Left lung (tissue), 4 donors: ENCODE measurements at regions not wholly inside any gene's neighbourhood (a gene's known extent, or its start where the extent isn't known, plus 50 kb on each side); places are given as distances from the start of the nearest gene placed in this dataset.

Source experiments
- ATAC-seq: fragments of 200-7000 bp; cut with Tn5 transposase; one replicate; pipeline ENCODE4 v1.9.1; 2020; ENCODE audit warnings: moderate library complexity
- DNase-seq, 4 donors: peaks; one replicate each; pipeline ENCODE4 v3.0.0-alpha.2; 2013 to 2020
- H3K27ac ChIP-seq, 2 donors: fragments of 200-600 bp; sonication (generic) in 1 of 2; one replicate each; pipeline versions ENCODE4 v1.5.0 to v1.8.0; 2020 to 2021
- H3K27me3 ChIP-seq, 2 donors: fragments of 200-600 bp; sonication (generic) in 1 of 2; one replicate each; pipeline versions ENCODE4 v1.5.0 to v1.8.0; 2020 to 2021
- H3K36me3 ChIP-seq, 2 donors: fragments of 200-600 bp; sonication (generic) in 1 of 2; one replicate each; pipeline versions ENCODE4 v1.5.0 to v1.8.0; 2020 to 2021
- H3K4me1 ChIP-seq, 2 donors: fragments of 200-600 bp; one replicate each; pipeline ENCODE4 v1.8.0; 2021
- H3K4me3 ChIP-seq, 2 donors: fragments of 200-600 bp; sonication (generic) in 1 of 2; one replicate each; pipeline versions ENCODE4 v1.5.0 to v1.8.0; 2020 to 2021; ENCODE audit warnings: mild to moderate bottlenecking in 1 of 2
- H3K9me3 ChIP-seq, 2 donors: fragments of 200-600 bp; sonication (generic) in 1 of 2; one replicate each; pipeline versions ENCODE4 v1.5.0 to v1.8.0; 2020 to 2021
- intact Hi-C, 2 donors: fragments of 100-400 bp; cut with DNase I; formaldehyde crosslinking; loops; one replicate each; pipeline versions ENCODE4 v1.11.2 to v1.14.2; 2022
- TF ChIP-seq, protein P1 (sequence below), 2 donors: fragments of 200-600 bp; sonication (generic) in 1 of 2; IDR thresholded peaks; one replicate each; pipeline versions ENCODE4 v1.5.0 to v1.8.0; 2021; ENCODE audit warnings: antibody characterized with exemption in 2 of 2
- donor health status: DM: no; HTN: yes; CAD: no.
- donor health status: DM: no; HTN: no; CAD: no.

DNA sequence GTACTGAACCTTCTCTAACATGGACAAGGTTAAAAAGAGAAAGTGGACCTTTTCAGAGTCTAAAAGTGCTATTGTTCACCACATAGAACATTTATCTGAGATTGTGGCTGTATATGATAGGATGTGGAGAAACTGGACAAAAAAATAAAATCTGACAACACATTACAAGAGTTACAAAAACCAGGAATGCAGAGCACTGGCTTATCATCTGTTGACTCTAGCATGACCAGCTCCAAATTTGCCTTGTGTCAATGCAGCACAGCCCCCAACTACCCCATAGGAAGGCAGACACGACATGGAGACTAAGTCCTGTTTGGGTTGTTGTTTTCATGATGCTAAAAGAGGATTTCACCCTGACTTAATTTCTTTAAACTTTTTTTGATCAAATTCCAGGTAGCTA is 436.9 kb upstream of the MARCKS start:
- no peak overlapping the region for H3K27ac ChIP-seq
- DNase-seq = no peak
- TF ChIP-seq, protein P1, sequence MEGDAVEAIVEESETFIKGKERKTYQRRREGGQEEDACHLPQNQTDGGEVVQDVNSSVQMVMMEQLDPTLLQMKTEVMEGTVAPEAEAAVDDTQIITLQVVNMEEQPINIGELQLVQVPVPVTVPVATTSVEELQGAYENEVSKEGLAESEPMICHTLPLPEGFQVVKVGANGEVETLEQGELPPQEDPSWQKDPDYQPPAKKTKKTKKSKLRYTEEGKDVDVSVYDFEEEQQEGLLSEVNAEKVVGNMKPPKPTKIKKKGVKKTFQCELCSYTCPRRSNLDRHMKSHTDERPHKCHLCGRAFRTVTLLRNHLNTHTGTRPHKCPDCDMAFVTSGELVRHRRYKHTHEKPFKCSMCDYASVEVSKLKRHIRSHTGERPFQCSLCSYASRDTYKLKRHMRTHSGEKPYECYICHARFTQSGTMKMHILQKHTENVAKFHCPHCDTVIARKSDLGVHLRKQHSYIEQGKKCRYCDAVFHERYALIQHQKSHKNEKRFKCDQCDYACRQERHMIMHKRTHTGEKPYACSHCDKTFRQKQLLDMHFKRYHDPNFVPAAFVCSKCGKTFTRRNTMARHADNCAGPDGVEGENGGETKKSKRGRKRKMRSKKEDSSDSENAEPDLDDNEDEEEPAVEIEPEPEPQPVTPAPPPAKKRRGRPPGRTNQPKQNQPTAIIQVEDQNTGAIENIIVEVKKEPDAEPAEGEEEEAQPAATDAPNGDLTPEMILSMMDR (IDR thresholded peaks at IDR 0.05) = no peak
- no peaks in the 10 kb centered on the region for H3K9me3 ChIP-seq
- no peaks in the 10 kb centered on the region for H3K36me3 ChIP-seq
- H3K4me3 ChIP-seq = no peak overlapping the region
- no peaks in the 10 kb centered on the region for H3K4me1 ChIP-seq
- no peak for ATAC-seq
- intact Hi-C loops = no loop called here
- no peaks in the 10 kb centered on the region for H3K27me3 ChIP-seq

DNA sequence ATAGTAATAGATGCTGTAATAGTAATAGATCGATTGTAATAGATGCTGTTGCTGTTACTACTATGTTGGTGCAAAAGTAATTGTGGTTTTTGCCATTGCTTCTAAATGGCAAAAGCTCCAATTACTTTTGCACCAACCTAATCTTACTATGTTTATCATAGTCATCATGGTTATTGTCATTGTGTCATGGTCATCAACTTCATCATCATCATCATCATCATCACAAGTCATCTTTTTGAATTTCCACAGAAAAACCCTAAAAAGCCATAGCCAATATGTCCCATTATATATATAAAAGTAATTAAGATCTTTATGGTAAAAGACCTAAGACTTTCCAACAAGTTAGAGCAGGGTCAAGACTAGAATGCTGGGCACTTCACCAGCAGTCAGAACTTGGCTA is 435.1 kb upstream of the MARCKS start:
- no peaks in the 10 kb centered on the region for H3K9me3 ChIP-seq
- H3K36me3 ChIP-seq = no peaks in the 10 kb centered on the region
- no peak overlapping the region for H3K27ac ChIP-seq
- TF ChIP-seq, protein P1 (IDR thresholded peaks at IDR 0.05) = no peak
- no peaks in the 10 kb centered on the region for H3K27me3 ChIP-seq
- ATAC-seq = no peak
- intact Hi-C loops = no loop called here
- DNase-seq = no peak
- H3K4me3 ChIP-seq = no peak overlapping the region
- no peaks in the 10 kb centered on the region for H3K4me1 ChIP-seq

DNA sequence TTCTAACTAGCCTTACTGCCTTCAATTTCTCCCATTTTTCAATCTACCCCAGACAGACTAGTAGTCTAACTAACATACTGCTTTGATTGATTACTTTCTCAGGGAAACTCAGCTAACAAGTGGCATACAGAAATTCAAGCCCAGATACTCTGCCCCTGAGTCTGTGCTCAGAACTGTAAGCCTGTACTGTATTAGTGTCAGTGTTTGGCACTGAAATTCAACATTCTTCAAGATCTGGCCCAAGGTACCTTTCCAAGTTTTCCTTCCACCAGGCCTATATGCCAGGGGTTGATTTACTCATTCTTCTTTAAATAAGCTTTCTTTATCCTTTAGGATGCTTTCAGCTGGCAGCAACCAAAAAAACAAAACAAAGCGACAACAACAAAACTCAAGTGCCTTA is 433.2 kb upstream of the MARCKS start:
- H3K4me1 ChIP-seq = no peaks in the 10 kb centered on the region
- no peak overlapping the region for H3K4me3 ChIP-seq
- H3K36me3 ChIP-seq = no peaks in the 10 kb centered on the region
- ATAC-seq (no peak), DNase-seq (no peak)
- no peaks in the 10 kb centered on the region for H3K27me3 ChIP-seq
- no peak overlapping the region for H3K27ac ChIP-seq
- H3K9me3 ChIP-seq = no peaks in the 10 kb centered on the region
- intact Hi-C loops = no loop called here
- TF ChIP-seq, protein P1 (IDR thresholded peaks at IDR 0.05) = no peak

DNA sequence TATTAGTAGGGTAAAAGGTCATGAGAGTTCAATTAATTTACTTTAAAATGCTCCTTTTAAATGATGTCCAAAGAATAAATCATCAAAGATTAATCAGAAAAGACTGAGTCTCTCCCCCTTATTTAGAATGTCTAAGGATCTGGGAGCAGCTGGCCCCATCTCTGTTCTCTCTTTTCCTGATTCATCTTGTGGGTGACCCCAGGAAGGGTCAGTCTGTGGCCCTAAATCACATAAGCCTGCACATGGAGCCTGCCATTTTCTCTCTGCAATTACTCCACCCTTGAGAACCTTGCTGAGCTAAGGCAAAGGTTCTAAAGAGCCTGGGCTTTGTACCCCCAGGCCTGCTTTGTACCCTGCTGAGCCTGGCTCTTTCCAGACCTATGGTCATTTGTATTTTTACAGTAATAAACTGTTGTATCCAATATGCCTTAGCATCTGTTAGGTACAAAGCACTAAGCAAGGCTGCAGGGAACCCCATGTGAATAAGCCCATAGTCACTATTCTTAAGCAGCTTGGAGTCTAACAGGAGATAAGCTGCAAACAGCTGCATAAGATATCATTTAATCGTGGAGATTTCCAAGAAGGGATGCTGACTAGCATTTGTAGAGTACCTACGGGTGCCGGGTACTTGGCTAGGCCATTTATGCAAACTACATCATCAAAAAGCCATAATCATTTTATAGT is 431.0 kb upstream of the MARCKS start:
- no peaks in the 10 kb centered on the region for H3K36me3 ChIP-seq
- H3K4me3 ChIP-seq = no peak overlapping the region
- ATAC-seq (no peak), DNase-seq (no peak)
- H3K9me3 ChIP-seq = no peaks in the 10 kb centered on the region
- no peak overlapping the region for H3K27ac ChIP-seq
- TF ChIP-seq, protein P1 (IDR thresholded peaks at IDR 0.05) = no peak
- H3K27me3 ChIP-seq = no peaks in the 10 kb centered on the region
- H3K4me1 ChIP-seq = no peaks in the 10 kb centered on the region
- intact Hi-C loops = no loop called here

DNA sequence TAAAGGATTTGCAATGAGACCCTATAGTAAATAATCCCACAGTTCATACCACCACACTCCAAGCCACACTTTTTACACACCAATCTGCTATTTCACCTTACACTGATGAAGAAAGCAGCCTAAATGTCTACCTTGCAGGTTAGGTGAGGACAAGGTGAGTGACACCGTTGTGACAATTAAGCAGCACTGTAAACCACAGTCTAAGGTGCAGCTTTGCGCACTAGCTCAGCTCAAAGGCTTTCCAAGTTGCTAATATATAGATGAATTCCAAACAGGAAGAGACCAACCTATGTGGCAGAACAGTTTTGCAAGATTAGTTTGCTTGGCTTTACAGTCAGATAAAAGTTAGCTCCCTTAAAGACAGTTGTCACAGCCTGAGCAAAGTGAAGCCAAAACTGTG is 429.5 kb upstream of the MARCKS start:
- no peaks in the 10 kb centered on the region for H3K36me3 ChIP-seq
- H3K27me3 ChIP-seq = no peaks in the 10 kb centered on the region
- peaks cover 0 to 6% of the 10 kb centered on the region in 2 donors for H3K4me1 ChIP-seq
- H3K4me3 ChIP-seq = no peak overlapping the region
- DNase-seq = no peak
- TF ChIP-seq, protein P1 (IDR thresholded peaks at IDR 0.05) = no peak
- no peak overlapping the region for H3K27ac ChIP-seq
- intact Hi-C loops = no loop called here
- ATAC-seq = no peak
- no peaks in the 10 kb centered on the region for H3K9me3 ChIP-seq
